DMS 273 (cell line): ENCODE measurements at regions not wholly inside any gene's neighbourhood (a gene's known extent, or its start where the extent isn't known, plus 50 kb on each side); places are given as distances from the start of the nearest gene placed in this dataset.
A peak's percentile ranks its signal among the peaks of the same experiment; 100 is the strongest.

Experiments
- DNase-seq: peaks from one replicate; lab custom pipeline; 2025; ENCODE audit not compliant: unreplicated experiment; lab: John Stamatoyannopoulos, UW

DNA sequence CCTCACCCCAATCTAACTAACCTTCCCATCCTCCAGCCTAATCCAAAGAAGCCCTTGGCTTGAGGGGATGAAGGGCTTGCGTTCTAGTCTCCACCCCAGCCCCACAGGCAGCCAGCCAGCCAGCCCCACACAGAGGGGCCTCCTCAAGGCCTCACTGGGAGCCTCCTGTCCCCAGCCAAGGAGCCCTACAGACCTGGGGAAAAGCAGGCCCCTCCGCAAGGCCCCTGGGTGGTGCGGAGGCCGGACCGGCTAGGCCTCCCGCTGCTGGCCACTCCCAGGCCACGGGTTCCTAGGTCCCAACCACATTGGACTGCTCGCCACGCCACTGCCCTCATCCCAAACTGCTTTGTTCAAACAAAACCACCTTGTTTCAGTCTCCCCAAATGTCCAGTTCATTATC, 78.0 kb downstream of the ZIC5 start:
- no peak for DNase-seq

DNA sequence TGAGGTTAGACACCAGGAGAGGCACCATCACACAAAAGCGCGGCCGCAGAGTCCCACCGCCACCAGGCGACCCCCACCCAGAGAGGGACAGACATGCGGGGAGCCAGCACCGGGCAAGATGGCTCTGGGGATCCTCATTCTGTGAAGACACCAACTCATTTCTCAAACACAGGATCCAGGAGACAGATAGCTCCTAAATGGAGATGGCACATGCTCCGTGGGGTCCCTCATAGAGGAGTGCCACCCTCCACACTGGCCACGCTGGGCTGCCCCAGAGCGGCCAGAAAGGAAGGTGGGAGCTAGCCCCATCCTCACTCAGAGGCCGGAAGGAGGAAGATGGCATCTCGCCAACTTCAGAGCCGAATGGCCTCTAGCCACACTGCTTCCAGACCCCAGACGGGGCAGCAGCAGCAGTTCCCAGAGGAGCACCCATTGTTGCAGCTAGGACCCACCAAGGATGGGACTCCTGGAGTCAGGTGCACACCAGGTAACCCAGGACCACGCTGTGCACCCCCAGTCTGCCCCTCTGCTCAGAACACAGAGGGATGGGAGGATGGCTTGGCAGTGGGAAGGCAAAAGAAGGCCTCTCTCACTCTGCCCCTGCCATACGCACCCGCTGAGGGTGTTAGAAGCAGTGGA, 78.6 kb downstream of the ZIC5 start:
- no peak for DNase-seq

DNA sequence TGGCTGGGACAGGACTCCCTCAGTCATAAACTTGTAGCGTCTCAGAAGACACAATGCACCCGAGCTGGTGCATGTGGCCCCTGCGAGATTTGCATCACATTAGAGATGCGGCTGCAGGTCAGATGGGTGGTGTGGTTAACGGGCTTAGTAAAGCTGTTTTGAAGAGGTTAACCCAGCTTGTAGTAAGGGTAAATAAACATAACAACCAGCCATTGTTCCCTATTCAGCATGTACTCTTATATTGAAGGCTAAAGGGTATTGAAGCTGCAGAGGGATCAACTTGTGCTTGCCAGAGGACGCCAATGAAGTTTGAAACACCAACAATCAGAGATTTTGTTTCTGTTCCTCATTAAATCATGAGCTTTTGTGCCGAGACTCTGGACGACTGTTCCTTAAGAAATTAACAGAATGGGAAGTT, 79.4 kb downstream of the ZIC5 start:
- DNase-seq: no peak

DNA sequence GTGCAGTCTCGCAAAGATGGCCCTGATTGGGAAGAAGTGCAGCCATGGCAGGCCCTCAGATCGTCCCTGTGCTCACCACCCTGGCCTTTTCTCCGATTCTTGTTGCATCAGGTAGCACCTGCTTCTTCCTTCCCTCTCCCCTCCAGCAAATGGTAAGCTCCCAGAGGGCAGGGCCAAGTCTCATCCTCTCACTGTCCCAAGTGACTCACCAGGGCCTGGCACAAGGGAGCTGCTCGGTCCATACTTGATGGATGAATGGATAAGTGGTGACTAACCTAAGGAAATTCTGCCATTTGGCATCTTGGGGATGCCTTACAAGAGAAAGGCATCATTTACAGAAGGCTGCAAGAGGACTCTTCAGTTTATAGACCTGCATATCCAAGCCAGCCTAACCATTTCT, 84.9 kb downstream of the ZIC5 start:
- DNase-seq: no peak

DNA sequence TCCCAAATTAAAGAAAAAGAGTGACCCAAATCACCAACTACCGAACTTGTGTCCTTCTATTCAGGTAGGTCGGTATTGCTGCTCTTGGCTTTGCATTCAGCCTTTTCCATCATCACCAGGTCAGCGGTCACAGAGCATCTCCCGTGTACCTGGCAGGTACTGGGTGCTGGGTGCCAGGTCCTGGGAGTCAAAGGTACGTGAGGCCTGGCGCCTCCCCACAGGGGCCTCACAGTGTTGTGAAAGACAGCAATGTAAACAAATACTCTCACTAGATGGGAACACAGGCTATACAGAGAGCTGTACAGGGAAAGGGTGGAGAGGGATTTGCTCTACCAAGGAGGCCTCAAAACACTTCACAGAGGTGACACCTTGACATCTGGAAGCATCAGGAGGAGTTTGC, 86.7 kb downstream of the ZIC5 start:
- DNase-seq: no peak

DNA sequence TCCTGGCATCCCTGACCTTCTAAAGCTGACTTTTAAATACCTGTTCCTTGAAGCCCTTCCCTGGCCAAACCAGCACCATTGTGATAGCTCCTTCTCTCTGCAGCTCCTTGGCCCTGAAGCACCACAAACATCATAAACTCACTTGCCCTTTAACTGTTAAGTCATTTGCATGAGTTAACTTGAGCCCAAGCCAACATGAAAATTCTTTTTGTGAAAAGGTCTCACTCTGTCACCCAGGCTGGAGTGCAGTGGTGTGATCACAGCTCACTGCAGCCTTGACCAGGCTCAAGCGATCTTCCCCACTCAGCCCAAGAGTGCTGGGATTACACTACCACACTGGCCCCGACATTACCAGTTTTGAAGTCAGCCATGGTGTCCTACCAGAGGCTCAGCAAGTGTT, 87.8 kb downstream of the ZIC5 start:
- DNase-seq: no peak

DNA sequence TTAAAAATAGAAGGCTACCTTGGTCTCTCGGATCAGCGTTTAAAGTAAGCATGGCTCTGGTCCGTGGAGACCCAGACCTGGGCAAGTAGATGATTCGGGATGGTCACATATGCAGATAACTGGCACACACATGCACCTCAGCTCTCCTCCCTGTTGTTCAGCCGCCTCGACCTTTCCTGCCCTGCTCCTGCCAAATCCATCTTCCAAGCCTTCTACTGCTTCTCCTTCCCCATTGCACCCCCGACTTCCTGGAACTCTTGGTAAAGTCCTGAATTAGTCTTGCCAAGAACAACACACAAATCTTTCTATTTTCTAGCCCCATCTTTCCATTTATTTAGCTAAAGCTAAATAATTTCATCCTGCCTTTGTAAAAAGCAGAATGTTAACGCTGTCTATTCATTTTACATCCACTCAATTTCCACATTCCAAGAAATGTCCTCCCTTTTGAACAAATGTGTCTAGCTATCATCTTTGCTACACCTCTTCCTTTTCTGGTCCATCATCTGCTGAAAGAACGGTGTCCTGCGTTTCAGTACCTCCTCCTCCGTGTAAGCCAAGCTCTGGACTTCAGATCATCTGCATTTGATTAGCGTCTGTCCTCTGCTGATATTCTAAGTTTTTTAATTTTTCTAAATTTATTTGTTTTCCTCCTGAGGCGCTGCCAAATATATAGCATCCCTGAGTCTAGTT, 92.5 kb downstream of the ZIC5 start:
- no peak for DNase-seq

DNA sequence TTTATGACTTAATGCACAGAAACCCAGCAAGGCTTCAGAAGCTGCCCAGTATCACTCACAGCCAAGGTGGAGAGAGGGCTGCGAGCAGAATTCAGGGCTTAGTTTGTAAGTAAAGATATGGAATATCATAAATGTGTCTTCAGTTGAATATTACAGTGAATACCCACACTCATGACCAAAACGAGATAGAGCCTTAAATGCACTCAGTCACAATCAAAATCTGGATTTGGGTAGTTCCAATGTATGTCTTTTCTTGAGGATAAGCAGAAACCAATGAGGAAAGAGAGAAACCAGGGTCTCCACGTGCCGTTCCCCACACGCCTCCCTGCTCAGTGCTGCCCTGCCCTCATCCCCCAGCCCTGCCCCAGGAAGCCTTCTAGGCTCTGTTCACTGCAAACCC, 94.9 kb downstream of the ZIC5 start:
- no peak for DNase-seq

DNA sequence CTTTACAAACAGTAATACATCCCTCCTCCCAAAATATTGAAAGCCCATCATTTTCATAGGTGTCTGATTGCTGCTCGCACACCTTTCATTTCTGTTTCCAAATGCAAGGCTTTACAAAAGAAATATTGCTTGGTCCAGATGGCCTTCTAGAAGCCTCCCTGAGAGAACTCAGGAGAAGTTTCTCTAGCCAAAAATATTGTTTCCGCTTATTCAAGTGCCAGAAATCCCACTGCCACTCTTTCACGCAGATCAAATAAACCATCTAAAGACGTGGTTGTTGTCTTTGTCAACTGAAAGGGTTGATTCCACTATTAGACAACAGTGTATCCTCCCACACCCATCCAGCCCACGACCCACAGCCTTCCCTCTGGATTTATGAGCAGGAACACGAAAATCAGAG, 96.2 kb downstream of the ZIC5 start:
- DNase-seq: no peak

DNA sequence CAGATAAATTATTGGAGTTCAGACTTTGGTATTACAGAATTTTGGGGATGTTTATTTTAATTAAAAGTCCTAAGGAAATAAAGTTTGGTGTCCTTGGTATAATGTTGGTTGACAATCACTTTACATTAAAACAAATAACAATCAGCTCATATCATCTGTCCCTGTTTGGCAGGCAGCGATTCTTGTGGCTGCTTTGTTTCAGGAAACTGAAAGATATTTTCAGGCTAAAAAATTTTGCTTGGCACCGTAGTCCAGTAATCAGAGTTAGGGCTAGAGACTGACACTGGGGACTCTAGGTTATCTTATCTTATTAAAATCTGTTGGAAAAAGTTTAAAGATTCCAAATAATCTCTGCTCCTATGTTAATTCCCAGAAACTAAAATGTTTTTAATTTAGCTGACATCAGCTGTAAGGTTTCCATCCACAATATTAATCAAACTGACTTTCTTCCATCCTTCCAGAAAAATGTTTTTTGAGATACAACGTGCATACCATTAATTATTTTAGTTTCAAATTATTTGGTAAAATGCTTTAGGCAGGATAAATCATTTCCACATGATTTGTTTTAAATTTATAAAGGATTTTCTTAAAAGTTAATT, 97.6 kb downstream of the ZIC5 start:
- no peak for DNase-seq

DNA sequence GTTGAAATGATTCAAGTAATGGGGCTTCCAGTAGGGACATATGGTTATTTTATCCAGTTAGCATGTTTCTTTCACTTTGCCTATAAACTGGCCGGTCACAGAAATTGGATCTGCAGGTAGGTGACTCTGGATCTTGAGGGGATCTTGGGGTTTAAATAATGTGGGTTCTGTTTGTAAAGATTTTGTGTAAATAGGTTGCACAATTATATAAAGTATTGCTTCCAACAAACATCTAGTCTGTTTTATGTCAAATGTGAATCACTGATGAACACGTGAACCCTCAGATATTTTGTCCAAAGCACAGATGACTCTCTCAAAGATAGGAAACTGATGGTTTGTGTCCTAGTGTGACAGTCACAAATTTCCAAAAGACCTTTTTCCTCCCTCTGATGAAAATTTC, 98.4 kb downstream of the ZIC5 start:
- DNase-seq: no peak

DNA sequence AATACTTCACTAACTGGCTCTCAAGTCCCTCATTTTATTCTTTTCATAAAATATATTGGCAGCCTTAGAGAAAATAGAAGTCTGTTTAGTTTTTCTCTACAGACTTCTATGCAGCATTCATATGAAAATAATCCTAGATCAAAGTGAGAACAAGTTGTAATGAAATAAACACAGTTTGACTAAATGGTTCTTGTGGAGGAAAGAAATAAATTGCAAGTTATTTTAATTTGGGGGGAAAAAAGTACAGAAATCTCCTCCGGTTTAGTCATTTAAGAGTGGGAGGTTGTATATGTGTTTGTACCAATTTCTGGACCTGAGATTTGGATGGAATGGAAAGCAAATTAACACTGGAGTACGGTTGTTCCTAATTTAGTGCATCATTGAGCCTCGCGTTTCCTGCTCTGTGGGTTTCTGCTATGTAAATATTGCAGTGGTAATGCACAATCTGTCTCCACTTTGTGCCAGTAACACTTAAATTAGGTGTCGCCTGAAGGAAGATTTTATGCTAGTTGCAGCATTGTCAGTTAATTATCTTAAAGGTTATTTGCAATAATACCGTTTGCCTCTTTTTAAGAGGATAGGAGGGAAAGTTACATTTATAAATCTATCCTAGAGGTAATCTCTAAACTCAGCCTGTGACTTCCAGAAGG, 100.2 kb downstream of the ZIC5 start:
- DNase-seq: peak; percentile 36

DNA sequence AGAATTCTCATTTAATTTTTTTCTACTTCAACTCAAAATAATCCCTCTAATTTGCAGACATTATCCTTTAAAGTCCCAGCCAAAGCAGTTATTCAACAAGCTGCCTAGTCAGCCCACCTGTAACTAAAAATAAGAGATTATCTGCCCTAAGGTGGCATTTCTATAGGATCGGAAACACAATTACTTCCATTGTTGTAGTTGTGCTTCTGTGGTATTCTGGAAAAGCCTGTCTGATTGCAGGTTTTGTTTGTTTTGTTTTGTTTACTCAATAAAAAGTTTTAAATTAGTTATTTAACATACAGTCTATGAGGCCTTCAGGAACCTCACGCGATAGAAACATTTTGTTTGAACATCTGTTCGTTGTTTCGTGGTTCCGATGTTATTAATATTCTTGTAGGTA, 101.0 kb downstream of the ZIC5 start:
- DNase-seq: peak; percentile 14

DNA sequence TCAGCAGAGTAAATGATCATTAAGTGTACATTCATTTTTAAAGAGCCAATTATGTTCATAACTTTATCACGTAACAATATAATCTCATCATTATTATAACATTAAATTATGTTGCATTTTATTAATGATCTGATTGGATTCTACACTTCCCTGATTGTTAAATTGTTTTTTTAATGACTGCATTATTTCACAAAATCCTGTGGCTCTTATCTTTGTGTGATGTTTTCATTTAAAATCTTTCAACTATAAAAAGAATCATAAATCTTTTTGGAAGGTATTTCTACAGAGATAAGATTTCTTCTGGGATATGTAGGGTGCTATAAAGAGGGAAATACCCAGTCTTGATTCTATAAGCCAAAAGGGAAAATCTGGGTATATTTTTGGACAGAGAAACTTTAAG, 101.7 kb downstream of the ZIC5 start:
- no peak for DNase-seq

DNA sequence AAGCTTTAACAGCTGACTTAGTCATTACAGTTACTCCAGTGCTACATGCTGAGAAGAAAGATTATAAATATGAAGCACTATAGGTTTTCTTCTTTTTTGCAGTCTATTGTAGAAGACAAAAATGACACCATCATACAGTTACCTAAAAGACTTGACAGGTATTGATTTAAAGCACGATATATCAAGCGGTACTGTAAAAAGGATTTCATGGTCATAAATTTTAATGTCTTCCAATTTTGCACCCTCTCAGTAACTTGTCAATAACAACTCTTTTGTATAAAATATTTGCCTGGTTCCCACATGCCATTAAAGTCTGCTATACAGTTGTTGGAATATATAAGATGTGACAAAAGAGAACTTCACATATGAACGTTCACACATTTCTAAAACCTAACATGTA, 102.8 kb downstream of the ZIC5 start:
- DNase-seq: no peak

DNA sequence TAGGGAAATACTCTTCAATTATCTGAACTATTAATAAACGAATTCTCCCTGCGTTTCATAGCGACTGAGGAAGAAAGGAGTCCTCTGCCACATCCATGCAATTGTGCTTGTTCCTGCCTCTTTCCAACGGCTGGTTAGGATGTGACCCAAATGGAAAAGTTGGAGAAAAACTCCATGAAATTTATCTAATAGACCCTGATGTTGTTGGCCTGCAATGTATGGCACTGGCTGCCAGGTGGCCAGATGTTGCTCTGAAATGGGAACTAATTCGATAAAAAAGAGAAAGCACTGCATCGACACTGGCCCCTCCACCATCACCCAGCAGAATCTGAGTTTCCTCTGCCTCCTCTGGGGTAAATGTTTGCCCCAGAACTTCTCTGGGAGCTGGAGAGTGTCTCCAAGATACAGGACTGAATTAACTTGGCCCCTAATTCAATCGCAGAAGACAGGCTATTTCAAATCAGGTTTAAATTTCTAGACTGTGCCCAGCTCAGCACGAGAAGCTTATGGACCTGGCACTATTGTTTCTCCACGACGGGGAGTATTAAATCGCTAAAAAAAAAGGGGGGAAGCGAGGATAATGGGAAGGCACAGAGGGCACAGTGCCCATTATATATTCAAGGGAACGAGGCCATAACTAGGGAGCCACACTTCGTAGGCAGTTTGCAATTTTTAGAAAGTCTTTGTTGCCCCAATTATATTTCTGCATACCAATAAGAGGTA, 103.9 kb downstream of the ZIC5 start:
- DNase-seq: no peak

DNA sequence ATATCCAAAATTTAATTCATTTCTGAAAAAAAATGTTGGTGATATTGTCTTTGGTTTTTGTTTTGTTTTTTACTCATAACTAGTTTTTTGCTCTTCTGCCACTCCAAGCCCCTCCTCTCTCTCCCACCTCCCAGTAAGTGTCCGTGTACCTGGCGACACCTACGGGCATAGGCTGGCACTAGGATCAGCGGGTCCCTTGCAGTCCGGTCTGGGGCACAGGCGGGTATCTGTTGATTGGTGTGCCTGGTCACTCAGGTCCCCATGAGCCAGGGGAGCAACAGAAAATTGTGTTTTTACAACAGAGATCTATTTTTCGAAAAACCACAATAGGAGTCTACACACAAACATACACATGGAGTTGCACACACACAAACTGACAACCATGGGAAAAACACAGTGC, 104.8 kb downstream of the ZIC5 start:
- no peak for DNase-seq

DNA sequence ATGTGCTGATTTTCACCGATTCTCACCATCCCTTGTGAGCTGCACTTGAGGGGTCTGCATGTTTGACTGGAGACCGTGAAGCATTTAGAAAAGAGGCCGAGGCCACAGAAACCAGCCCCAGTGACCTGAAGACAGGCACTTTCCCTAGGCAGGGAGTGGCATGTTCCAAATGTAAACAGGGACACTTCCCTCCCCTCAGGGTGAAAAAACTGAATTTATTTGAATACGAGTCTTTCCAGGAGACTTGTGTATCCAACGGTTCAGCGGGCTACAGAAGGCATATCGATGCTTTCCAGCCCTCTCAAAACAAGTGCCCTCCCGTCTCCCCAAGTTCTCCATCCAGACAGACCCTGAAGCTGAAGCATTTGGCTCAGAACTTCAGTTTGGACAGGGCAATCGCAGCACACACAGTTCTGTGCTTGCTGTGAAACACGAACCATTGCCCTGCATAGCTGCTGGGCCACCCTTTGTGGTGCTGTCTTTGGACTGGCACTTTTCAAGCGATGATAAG, 106.1 kb downstream of the ZIC5 start:
- DNase-seq: no peak

DNA sequence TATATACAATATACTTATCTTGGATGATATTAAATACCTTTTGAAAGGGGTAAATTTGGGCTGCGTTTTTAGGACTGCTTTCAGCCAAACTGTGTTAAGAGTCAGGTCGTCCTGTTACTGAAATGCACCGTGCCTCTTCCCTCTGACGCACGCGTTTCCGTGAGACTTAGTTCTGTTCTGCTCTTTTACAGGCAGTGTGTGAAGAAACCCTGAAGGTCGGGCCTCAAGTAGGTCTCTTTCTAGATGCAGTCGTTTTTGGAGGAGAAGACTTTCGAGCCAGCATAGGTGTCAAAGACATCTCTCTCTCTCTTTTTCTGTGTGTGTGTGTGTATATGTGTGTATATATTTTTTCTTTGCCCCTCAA, 107.0 kb downstream of the ZIC5 start:
- no peak for DNase-seq

DNA sequence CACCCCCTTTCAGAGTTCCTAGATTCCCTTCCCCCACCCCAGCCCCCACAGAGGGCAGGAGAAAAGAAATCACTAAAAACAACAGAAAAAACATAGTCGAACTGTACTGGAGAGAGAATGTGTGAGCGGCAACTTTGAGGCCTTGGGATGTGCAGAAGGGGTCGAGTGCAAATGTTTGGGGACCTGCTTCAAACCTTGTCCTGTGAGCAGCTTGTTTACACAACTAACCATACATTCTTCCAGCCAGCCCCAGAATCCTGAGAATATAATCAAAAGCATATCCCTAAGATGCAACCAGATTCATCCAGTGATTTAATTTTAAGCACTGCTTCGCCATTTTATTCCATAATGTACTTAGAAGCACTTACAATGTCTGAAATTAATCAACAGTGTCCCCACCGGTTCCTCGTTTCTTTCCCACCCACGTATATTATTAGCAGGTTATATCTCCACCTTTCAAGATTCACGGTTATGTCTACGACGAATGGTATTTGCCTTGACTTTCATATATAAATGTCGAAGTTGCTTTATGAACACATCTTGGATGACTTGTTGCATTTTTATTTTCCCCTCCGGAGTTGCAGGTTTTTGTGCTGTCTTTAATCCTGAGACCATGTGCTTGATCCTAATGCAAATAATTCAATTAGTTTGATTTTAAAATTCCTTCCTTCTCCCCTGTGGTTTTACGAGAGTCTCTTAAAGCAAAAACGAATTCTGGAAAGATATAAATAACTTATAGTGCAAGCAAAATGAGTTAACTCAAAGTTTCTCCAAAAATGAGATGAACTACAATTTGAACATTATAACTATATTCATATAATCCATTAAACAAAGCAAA, 107.6 kb downstream of the ZIC5 start:
- no peak for DNase-seq

DNA sequence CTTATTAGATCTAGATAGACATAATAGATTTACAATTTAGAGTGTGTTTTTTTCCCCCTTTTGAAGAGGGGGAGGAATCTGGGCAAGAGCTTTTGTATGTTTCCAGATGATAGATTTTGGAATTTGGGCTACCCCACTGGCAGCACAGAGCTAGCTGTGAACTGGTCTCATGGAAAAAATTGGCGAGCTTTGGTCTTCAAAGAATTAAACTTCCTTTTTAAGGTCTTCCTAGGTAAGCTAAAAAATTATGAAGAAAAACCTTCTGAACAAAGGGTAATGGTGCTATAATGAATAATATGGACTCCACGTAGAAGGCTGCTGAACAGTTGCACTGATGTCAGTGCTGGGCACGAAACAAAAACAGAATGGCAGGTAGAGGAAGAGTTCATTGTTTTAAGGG, 109.3 kb downstream of the ZIC5 start:
- no peak for DNase-seq
